ENCODE measurements at regions not wholly inside any gene's neighbourhood (a gene's known extent, or its start where the extent isn't known, plus 50 kb on each side); places are given as distances from the start of the nearest gene placed in this dataset.
"Not testable (repeated sequence)": the region's sequence is repeated elsewhere in the genome, so short reads cannot be mapped to it uniquely, and the experiment has no call there.

GRCh38 chr16:85204242-85205010 lies 92.2 kb upstream of the CIBAR2 start:
- DNase-seq: no peak

- not testable (repeated sequence) for DNase-seq
These were observed 93.0 kb upstream of the CIBAR2 start for GRCh38 chr16:85205257-85205656.

- no peak for DNase-seq
These were observed 93.6 kb upstream of the CIBAR2 start for GRCh38 chr16:85205747-85206471.

GRCh38 chr16:85206472-85207356 lies 94.4 kb upstream of the CIBAR2 start:
- no peak for DNase-seq

- DNase-seq: no peak
These were observed 95.2 kb upstream of the CIBAR2 start for GRCh38 chr16:85207357-85207921.

- no peak for DNase-seq
These were observed 95.9 kb upstream of the CIBAR2 start for GRCh38 chr16:85208181-85208580.

GRCh38 chr16:85208643-85209520 lies 96.6 kb upstream of the CIBAR2 start:
- DNase-seq: no peak

- DNase-seq: no peak
These were observed 97.4 kb upstream of the CIBAR2 start for GRCh38 chr16:85209526-85210121.

GRCh38 chr16:85210423-85211169 lies 98.3 kb upstream of the CIBAR2 start:
- no peak for DNase-seq

GRCh38 chr16:85211271-85211801 lies 99.1 kb upstream of the CIBAR2 start:
- DNase-seq: no peak

GRCh38 chr16:85213926-85214675 lies 101.8 kb upstream of the CIBAR2 start:
- DNase-seq: no peak

GRCh38 chr16:85215478-85216118 lies 103.3 kb upstream of the CIBAR2 start:
- no peak for DNase-seq

- DNase-seq: no peak
These were observed 104.5 kb upstream of the CIBAR2 start for GRCh38 chr16:85216522-85217375.

GRCh38 chr16:85220125-85220839 lies 108.0 kb upstream of the CIBAR2 start:
- DNase-seq: no peak

- DNase-seq: no peak
These were observed 108.9 kb upstream of the CIBAR2 start for GRCh38 chr16:85220964-85221731.

GRCh38 chr16:85221771-85222154 lies 109.5 kb upstream of the CIBAR2 start:
- DNase-seq: no peak
